ENCODE measurements at regions not wholly inside any gene's neighbourhood (a gene's known extent, or its start where the extent isn't known, plus 50 kb on each side); places are given as distances from the start of the nearest gene placed in this dataset.

DNA sequence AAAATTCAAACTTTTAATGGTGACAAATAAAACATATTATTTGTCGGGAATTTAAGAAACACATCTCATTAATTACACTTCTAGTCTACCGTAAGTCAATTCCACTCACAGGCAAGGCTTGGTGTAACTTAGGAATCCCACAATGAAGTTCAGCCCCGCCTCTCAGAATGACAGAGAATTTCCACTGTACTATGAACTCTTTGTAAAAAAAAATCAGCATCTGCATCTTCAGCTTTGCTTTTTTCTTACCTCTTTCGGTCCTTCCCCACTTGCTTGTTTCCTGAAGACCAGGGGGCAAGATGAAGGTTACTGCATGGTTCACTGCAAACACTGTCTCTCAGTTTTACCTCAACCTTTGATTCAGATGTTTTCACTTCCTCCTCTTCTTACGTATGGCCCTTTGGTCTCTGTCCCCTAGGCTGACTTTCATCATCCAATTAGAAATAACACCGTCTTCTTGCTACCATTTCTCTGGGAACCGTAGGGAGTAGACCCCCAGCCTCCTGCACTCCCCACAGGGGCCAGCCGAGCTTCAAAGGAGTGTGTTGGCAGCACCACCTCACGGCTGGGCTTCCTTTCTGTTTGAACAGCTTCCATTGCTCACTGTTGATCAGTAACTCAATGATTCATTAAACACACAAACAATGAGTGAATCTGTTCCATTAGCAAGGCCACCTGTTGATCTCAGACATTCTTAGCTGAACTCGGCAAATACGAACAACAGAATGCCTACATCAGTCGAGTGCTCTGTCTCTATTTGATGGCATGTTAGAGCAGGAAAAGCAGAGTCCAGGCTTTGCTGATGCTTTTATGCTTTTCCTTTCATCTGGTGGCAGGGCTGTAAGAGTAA is 343.0 kb downstream of the BMP4 start:
- H3K4me1 ChIP-seq = no peaks in the 10 kb centered on the region
- TF ChIP-seq POLR2A (IDR thresholded peaks at IDR 0.05) = no peak
- no peak for TF ChIP-seq EP300 (IDR thresholded peaks at IDR 0.05)
- TF ChIP-seq, protein P1, sequence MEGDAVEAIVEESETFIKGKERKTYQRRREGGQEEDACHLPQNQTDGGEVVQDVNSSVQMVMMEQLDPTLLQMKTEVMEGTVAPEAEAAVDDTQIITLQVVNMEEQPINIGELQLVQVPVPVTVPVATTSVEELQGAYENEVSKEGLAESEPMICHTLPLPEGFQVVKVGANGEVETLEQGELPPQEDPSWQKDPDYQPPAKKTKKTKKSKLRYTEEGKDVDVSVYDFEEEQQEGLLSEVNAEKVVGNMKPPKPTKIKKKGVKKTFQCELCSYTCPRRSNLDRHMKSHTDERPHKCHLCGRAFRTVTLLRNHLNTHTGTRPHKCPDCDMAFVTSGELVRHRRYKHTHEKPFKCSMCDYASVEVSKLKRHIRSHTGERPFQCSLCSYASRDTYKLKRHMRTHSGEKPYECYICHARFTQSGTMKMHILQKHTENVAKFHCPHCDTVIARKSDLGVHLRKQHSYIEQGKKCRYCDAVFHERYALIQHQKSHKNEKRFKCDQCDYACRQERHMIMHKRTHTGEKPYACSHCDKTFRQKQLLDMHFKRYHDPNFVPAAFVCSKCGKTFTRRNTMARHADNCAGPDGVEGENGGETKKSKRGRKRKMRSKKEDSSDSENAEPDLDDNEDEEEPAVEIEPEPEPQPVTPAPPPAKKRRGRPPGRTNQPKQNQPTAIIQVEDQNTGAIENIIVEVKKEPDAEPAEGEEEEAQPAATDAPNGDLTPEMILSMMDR (IDR thresholded peaks at IDR 0.05) = no peak

DNA sequence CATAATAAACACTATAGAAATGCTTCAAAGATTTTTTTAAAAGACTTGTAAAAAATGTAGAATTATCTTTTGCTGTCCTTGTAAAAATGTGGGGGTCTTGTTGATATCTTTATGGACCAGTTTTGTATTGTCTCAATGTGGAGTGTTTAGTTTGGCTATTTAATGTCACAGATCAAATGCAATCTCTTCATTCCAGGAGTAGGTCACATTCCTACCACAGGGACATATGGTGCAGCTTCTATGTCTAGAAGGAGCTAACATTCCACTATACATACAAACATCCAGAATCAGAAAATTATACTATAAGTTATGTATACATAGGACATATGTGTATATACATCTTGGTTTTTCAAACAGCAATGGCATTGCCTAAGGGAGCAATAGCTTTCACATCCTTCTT is 345.7 kb downstream of the BMP4 start:
- TF ChIP-seq POLR2A (IDR thresholded peaks at IDR 0.05) = no peak
- no peak for TF ChIP-seq EP300 (IDR thresholded peaks at IDR 0.05)
- TF ChIP-seq, protein P1 (IDR thresholded peaks at IDR 0.05) = no peak
- Histone ChIP-seq H3K27ac (no peak overlapping the region), H3K27me3 (no peaks in the 10 kb centered on the region), H3K36me3 (no peaks in the 10 kb centered on the region), H3K9me3 (no peaks in the 10 kb centered on the region), H3K4me3 (no peak overlapping the region), H3K4me1 (no peaks in the 10 kb centered on the region)
- DNase-seq (ENCODE audit: low spot score in 2 of 2) = no peak

More for the DNA sequence above, 343.0 kb downstream of the BMP4 start:
- DNase-seq (ENCODE audit: low spot score in 2 of 2) = no peak
- WGBS, 2 donors = 47 to 61% methylated on average over 12 of the region's 12 CpGs
- Histone ChIP-seq H3K27me3 (no peaks in the 10 kb centered on the region), H3K36me3 (no peaks in the 10 kb centered on the region), H3K4me3 (peak overlapping the region in 1 of 4 donors; percentile 12), H3K27ac (peak overlapping the region in 1 of 4 donors; percentile 51), H3K9me3 (no peaks in the 10 kb centered on the region)

DNA sequence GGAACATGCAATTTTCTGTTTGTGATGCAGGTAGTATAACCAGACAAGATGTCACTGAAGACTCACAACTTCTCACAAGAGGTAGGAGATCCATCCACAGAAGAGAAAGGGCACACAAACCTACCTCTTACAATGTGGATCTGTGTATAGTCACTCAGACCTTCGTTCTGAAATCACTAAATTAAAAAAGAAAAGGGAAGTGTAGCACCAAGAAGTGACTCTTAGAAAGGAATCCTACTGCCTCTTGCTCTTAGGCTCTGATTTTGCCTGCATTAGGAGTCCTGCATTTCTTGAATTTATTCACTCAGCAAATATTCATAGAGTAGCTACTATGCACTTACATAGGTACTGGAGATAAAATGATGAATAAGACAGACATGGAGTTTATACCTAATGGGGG is 347.6 kb downstream of the BMP4 start:
- no peaks in the 10 kb centered on the region for H3K9me3 ChIP-seq
- H3K27ac ChIP-seq = no peak overlapping the region
- no peaks in the 10 kb centered on the region for H3K27me3 ChIP-seq
- TF ChIP-seq EP300 (IDR thresholded peaks at IDR 0.05) (no peak), POLR2A (IDR thresholded peaks at IDR 0.05) (no peak)
- TF ChIP-seq, protein P1 (IDR thresholded peaks at IDR 0.05) = no peak
- DNase-seq (ENCODE audit: low spot score in 2 of 2) = no peak
- no peaks in the 10 kb centered on the region for H3K36me3 ChIP-seq
- WGBS, 2 donors = 77 to 79% methylated on average over 1 of the region's 1 CpG
- H3K4me3 ChIP-seq = no peak overlapping the region
- no peaks in the 10 kb centered on the region for H3K4me1 ChIP-seq

DNA sequence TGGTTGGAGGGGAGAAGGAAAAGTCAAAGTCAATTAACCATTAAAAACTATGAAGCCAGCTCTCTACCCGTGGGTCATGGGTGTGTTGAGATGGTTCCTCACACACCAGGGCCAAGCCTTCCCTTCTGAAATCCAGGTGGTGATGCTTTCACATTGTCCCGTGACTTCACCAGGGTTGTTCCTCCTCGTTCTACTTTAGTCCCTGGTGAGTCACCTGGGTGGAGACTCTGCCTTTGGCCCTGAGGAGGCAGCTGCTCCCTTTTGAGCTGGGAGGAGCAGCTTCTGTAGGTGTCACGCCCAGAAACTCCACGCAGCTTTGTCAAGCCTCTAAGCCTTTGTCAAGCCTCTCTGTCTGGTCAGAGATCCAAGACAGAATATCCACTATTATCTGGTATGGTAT is 348.3 kb downstream of the BMP4 start:
- H3K4me3 ChIP-seq = no peak overlapping the region
- H3K4me1 ChIP-seq = no peaks in the 10 kb centered on the region
- no peak for DNase-seq (ENCODE audit: low spot score in 2 of 2)
- TF ChIP-seq EP300 (IDR thresholded peaks at IDR 0.05) (no peak), POLR2A (IDR thresholded peaks at IDR 0.05) (no peak)
- TF ChIP-seq, protein P1 (IDR thresholded peaks at IDR 0.05) = no peak
- H3K27me3 ChIP-seq = no peaks in the 10 kb centered on the region
- WGBS, 2 donors = 77 to 83% methylated on average over 5 of the region's 5 CpGs
- H3K36me3 ChIP-seq = no peaks in the 10 kb centered on the region
- H3K9me3 ChIP-seq = no peaks in the 10 kb centered on the region
- no peak overlapping the region for H3K27ac ChIP-seq

DNA sequence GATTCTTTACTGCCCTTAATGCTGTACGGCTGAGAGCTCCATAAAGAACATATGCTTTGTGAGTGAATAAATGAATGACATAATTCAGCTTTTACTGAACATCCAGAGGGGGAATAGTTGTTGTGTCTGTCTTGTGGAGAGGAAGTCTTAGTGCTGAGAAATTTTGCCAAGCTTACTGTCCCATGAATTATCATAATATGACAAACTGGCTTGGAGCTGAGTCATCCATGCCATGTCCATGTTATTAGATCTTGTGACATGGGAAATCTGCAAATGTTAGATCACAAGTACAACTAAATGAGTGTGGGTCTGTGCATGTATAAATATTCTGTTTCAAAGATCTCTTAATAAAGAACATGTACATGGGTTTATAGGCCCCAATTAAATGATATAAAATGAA is 350.4 kb downstream of the BMP4 start:
- TF ChIP-seq POLR2A (IDR thresholded peaks at IDR 0.05) = no peak
- no peak for TF ChIP-seq EP300 (IDR thresholded peaks at IDR 0.05)
- TF ChIP-seq, protein P1 (IDR thresholded peaks at IDR 0.05) = no peak

More for the DNA sequence above, 350.4 kb downstream of the BMP4 start:
- WGBS, 2 donors = 54 to 67% methylated on average over 1 of the region's 1 CpG
- Histone ChIP-seq H3K9me3 (no peaks in the 10 kb centered on the region), H3K27me3 (no peaks in the 10 kb centered on the region), H3K27ac (no peak overlapping the region), H3K36me3 (no peaks in the 10 kb centered on the region), H3K4me3 (no peak overlapping the region), H3K4me1 (no peaks in the 10 kb centered on the region)
- DNase-seq (ENCODE audit: low spot score in 2 of 2) = no peak
